HG03039 (cell line): ENCODE measurements at regions not wholly inside any gene's neighbourhood (a gene's known extent, or its start where the extent isn't known, plus 50 kb on each side); places are given as distances from the start of the nearest gene placed in this dataset.

Experiments
- ATAC-seq: cut with Tn5 transposase; IDR thresholded peaks from one replicate; pipeline ENCODE4 v1.9.1; 2021; ENCODE audit warnings: mild to moderate bottlenecking, moderate library complexity; ENCODE audit not compliant: unreplicated experiment

GRCh38 chr2:42925742-42926433 is 133.5 kb upstream of the HAAO start:
- ATAC-seq: no peak

GRCh38 chr2:42924418-42924886 is 132.1 kb upstream of the HAAO start:
- no peak for ATAC-seq

- no peak for ATAC-seq
Measured at GRCh38 chr2:42923580-42924417, 131.4 kb upstream of the HAAO start.

- no peak for ATAC-seq
Measured at GRCh38 chr2:42922790-42923579, 130.6 kb upstream of the HAAO start.

- no peak for ATAC-seq
Measured at GRCh38 chr2:42922293-42922692, 129.9 kb upstream of the HAAO start.

- ATAC-seq: no peak
Measured at GRCh38 chr2:42921721-42922120, 129.3 kb upstream of the HAAO start.

GRCh38 chr2:42921147-42921520 is 128.8 kb upstream of the HAAO start:
- ATAC-seq: no peak

- no peak for ATAC-seq
Measured at GRCh38 chr2:42920446-42921146, 128.2 kb upstream of the HAAO start.

- no peak for ATAC-seq
Measured at GRCh38 chr2:42918671-42919318, 126.4 kb upstream of the HAAO start.

- no peak for ATAC-seq
Measured at GRCh38 chr2:42918041-42918440, 125.7 kb upstream of the HAAO start.

GRCh38 chr2:42917425-42917927 is 125.1 kb upstream of the HAAO start:
- ATAC-seq: no peak

- no peak for ATAC-seq
Measured at GRCh38 chr2:42916324-42916723, 123.9 kb upstream of the HAAO start.

- ATAC-seq: no peak
Measured at GRCh38 chr2:42914860-42915259, 122.5 kb upstream of the HAAO start.

- no peak for ATAC-seq
Measured at GRCh38 chr2:42914314-42914713, 121.9 kb upstream of the HAAO start.

- no peak for ATAC-seq
Measured at GRCh38 chr2:42913280-42913878, 121.0 kb upstream of the HAAO start.

- ATAC-seq: no peak
Measured at GRCh38 chr2:42910645-42911405, 118.4 kb upstream of the HAAO start.

- ATAC-seq: no peak
Measured at GRCh38 chr2:42909966-42910365, 117.6 kb upstream of the HAAO start.

- no peak for ATAC-seq
Measured at GRCh38 chr2:42908518-42909200, 116.3 kb upstream of the HAAO start.
